Karpas-422 (cell line): ENCODE measurements at regions not wholly inside any gene's neighbourhood (a gene's known extent, or its start where the extent isn't known, plus 50 kb on each side); places are given as distances from the start of the nearest gene placed in this dataset.

ENCODE experiments used
- DNase-seq: peaks from one replicate; pipeline ENCODE4 v3.0.0-alpha.2; 2015
- H2AFZ ChIP-seq: fragments of 200-600 bp; sonication (generic); 2 replicates; pipeline ENCODE4 v1.6.1; 2014; ENCODE audit warnings: antibody characterized with exemption, low read length, mixed read lengths
- H3K27ac ChIP-seq: fragments of 200-600 bp; sonication (generic); 2 replicates; pipeline ENCODE4 v1.5.1; 2014; ENCODE audit warnings: mild to moderate bottlenecking, low read length, moderate library complexity
- H3K27me3 ChIP-seq: fragments of 200-600 bp; sonication (generic); 2 replicates; pipeline ENCODE4 v1.6.1; 2014; ENCODE audit warnings: low read length, mixed read lengths
- H3K36me3 ChIP-seq: fragments of 200-600 bp; sonication (generic); 2 replicates; pipeline ENCODE4 v1.6.1; 2014; ENCODE audit warnings: low read length, mixed read lengths; ENCODE audit not compliant: insufficient read depth
- H3K4me1 ChIP-seq: fragments of 200-600 bp; sonication (generic); 2 replicates; pipeline ENCODE4 v1.6.1; 2014; ENCODE audit warnings: mild to moderate bottlenecking, low read length, mixed read lengths
- H3K4me2 ChIP-seq: fragments of 200-600 bp; sonication (generic); 2 replicates; pipeline ENCODE4 v1.6.1; 2014; ENCODE audit warnings: low read length, low read depth, mild to moderate bottlenecking; ENCODE audit not compliant: poor library complexity, severe bottlenecking
- H3K4me3 ChIP-seq: fragments of 200-600 bp; sonication (generic); 2 replicates; pipeline ENCODE4 v1.5.1; 2014; ENCODE audit warnings: mild to moderate bottlenecking, antibody characterized with exemption, low read length, mixed read lengths
- H3K79me2 ChIP-seq: fragments of 200-600 bp; sonication (generic); 2 replicates; pipeline ENCODE4 v1.6.1; 2014; ENCODE audit warnings: mild to moderate bottlenecking, low read length, mixed read lengths
- H3K9ac ChIP-seq: fragments of 200-600 bp; sonication (generic); 2 replicates; pipeline ENCODE4 v1.6.0; 2014; ENCODE audit warnings: low read length
- H3K9me2 ChIP-seq: fragments of 200-600 bp; sonication (generic), shearing (Covaris generic); replicated peaks from 2 replicates; pipeline ENCODE4 v1.6.0; 2014; ENCODE audit warnings: mild to moderate bottlenecking, low read length, moderate library complexity; ENCODE audit not compliant: insufficient read depth
- H3K9me3 ChIP-seq: fragments of 300-700, 200-600 bp; sonication (generic); 2 replicates; pipeline ENCODE4 v1.6.1; 2014; ENCODE audit warnings: low read length, mixed read lengths
- H4K20me1 ChIP-seq: fragments of 200-600 bp; sonication (generic); 2 replicates; pipeline ENCODE4 v1.6.1; 2014; ENCODE audit warnings: mild to moderate bottlenecking, antibody characterized with exemption, low read length, low read depth; ENCODE audit not compliant: insufficient read depth

GRCh38 chr12:97616946-97617345 lies 154.3 kb downstream of the RMST start:
- no peak overlapping the region for H3K4me3 ChIP-seq

GRCh38 chr12:97628962-97629361 lies 166.4 kb downstream of the RMST start:
- no peak overlapping the region for H2AFZ ChIP-seq
- DNase-seq, result no peak
- H3K9me3 ChIP-seq, result no peaks in the 10 kb centered on the region
- no peaks in the 10 kb centered on the region for H3K9me2 ChIP-seq
- H3K79me2 ChIP-seq, result no peaks in the 10 kb centered on the region
- no peak overlapping the region for H3K27ac ChIP-seq
- no peaks in the 10 kb centered on the region for H3K27me3 ChIP-seq
- no peak overlapping the region for H3K4me3 ChIP-seq
- no peaks in the 10 kb centered on the region for H3K36me3 ChIP-seq
- H3K4me1 ChIP-seq, result no peaks in the 10 kb centered on the region
- no peak overlapping the region for H3K4me2 ChIP-seq
- no peak overlapping the region for H3K9ac ChIP-seq
- H4K20me1 ChIP-seq, result no peaks in the 10 kb centered on the region

More at GRCh38 chr12:97616946-97617345, 154.3 kb downstream of the RMST start:
- no peaks in the 10 kb centered on the region for H3K27me3 ChIP-seq
- H3K9ac ChIP-seq, result no peak overlapping the region
- 0 out of 2 replicates have a peak, but pooled peaks cover 4% of the 10 kb centered on the region for H3K9me2 ChIP-seq
- H3K4me1 ChIP-seq, result no peaks in the 10 kb centered on the region
- no peak overlapping the region for H3K4me2 ChIP-seq
- DNase-seq, result no peak
- no peak overlapping the region for H3K27ac ChIP-seq
- H2AFZ ChIP-seq, result no peak overlapping the region
- no peaks in the 10 kb centered on the region for H4K20me1 ChIP-seq
- H3K9me3 ChIP-seq, result no peaks in the 10 kb centered on the region
- H3K79me2 ChIP-seq, result no peaks in the 10 kb centered on the region
- H3K36me3 ChIP-seq, result no peaks in the 10 kb centered on the region

GRCh38 chr12:97629382-97629781 lies 166.8 kb downstream of the RMST start:
- no peaks in the 10 kb centered on the region for H3K9me3 ChIP-seq
- no peaks in the 10 kb centered on the region for H4K20me1 ChIP-seq
- H3K4me3 ChIP-seq, result no peak overlapping the region
- no peaks in the 10 kb centered on the region for H3K36me3 ChIP-seq
- H3K9me2 ChIP-seq, result no peaks in the 10 kb centered on the region
- no peak overlapping the region for H3K27ac ChIP-seq
- no peaks in the 10 kb centered on the region for H3K27me3 ChIP-seq
- H3K9ac ChIP-seq, result no peak overlapping the region
- H2AFZ ChIP-seq, result no peak overlapping the region
- no peaks in the 10 kb centered on the region for H3K4me1 ChIP-seq
- DNase-seq, result no peak
- no peak overlapping the region for H3K4me2 ChIP-seq
- H3K79me2 ChIP-seq, result no peaks in the 10 kb centered on the region

GRCh38 chr12:97630356-97630755 lies 167.8 kb downstream of the RMST start:
- H3K4me1 ChIP-seq, result no peaks in the 10 kb centered on the region
- no peaks in the 10 kb centered on the region for H3K27me3 ChIP-seq
- no peak overlapping the region for H3K27ac ChIP-seq
- H3K79me2 ChIP-seq, result no peaks in the 10 kb centered on the region
- H3K9me2 ChIP-seq, result no peaks in the 10 kb centered on the region
- no peak overlapping the region for H3K4me3 ChIP-seq
- H2AFZ ChIP-seq, result no peak overlapping the region
- no peaks in the 10 kb centered on the region for H3K9me3 ChIP-seq
- no peaks in the 10 kb centered on the region for H3K36me3 ChIP-seq
- no peak overlapping the region for H3K9ac ChIP-seq
- DNase-seq, result no peak
- no peaks in the 10 kb centered on the region for H4K20me1 ChIP-seq
- no peak overlapping the region for H3K4me2 ChIP-seq

- Histone ChIP-seq H3K9me3 (no peaks in the 10 kb centered on the region), H3K9me2 (no peaks in the 10 kb centered on the region), H3K4me3 (no peak overlapping the region), H3K79me2 (no peaks in the 10 kb centered on the region), H2AFZ (no peak overlapping the region), H3K36me3 (no peaks in the 10 kb centered on the region), H3K4me2 (no peak overlapping the region), H3K4me1 (no peaks in the 10 kb centered on the region), H3K9ac (no peak overlapping the region), H3K27me3 (no peaks in the 10 kb centered on the region), H3K27ac (no peak overlapping the region), H4K20me1 (no peaks in the 10 kb centered on the region)
- no peak for DNase-seq
Measured at GRCh38 chr12:97630875-97631274, 168.3 kb downstream of the RMST start.

- no peaks in the 10 kb centered on the region for H4K20me1 ChIP-seq
- no peak overlapping the region for H3K4me2 ChIP-seq
- DNase-seq, result no peak
- H3K27me3 ChIP-seq, result no peaks in the 10 kb centered on the region
- H2AFZ ChIP-seq, result no peak overlapping the region
- H3K4me3 ChIP-seq, result no peak overlapping the region
- H3K36me3 ChIP-seq, result no peaks in the 10 kb centered on the region
- no peaks in the 10 kb centered on the region for H3K9me2 ChIP-seq
- no peaks in the 10 kb centered on the region for H3K79me2 ChIP-seq
- no peaks in the 10 kb centered on the region for H3K4me1 ChIP-seq
- no peaks in the 10 kb centered on the region for H3K9me3 ChIP-seq
- H3K27ac ChIP-seq, result no peak overlapping the region
- no peak overlapping the region for H3K9ac ChIP-seq
Measured at GRCh38 chr12:97637770-97638169, 175.2 kb downstream of the RMST start.

- no peak overlapping the region for H3K9ac ChIP-seq
- H3K27me3 ChIP-seq, result no peaks in the 10 kb centered on the region
- no peak overlapping the region for H3K4me3 ChIP-seq
- H3K9me3 ChIP-seq, result no peaks in the 10 kb centered on the region
- no peaks in the 10 kb centered on the region for H3K79me2 ChIP-seq
- H3K9me2 ChIP-seq, result no peaks in the 10 kb centered on the region
- no peaks in the 10 kb centered on the region for H4K20me1 ChIP-seq
- no peak overlapping the region for H2AFZ ChIP-seq
- no peak for DNase-seq
- no peaks in the 10 kb centered on the region for H3K4me1 ChIP-seq
- H3K4me2 ChIP-seq, result no peak overlapping the region
- H3K36me3 ChIP-seq, result no peaks in the 10 kb centered on the region
- no peak overlapping the region for H3K27ac ChIP-seq
Measured at GRCh38 chr12:97638739-97639138, 176.1 kb downstream of the RMST start.

- Histone ChIP-seq H3K9me2 (no peaks in the 10 kb centered on the region), H3K4me3 (no peak overlapping the region), H3K79me2 (no peaks in the 10 kb centered on the region), H3K9ac (no peak overlapping the region), H3K4me2 (no peak overlapping the region), H3K27me3 (no peaks in the 10 kb centered on the region), H3K36me3 (no peaks in the 10 kb centered on the region), H2AFZ (no peak overlapping the region), H4K20me1 (no peaks in the 10 kb centered on the region), H3K27ac (no peak overlapping the region), H3K9me3 (no peaks in the 10 kb centered on the region), H3K4me1 (no peaks in the 10 kb centered on the region)
- no peak for DNase-seq
Measured at GRCh38 chr12:97639702-97640101, 177.1 kb downstream of the RMST start.

GRCh38 chr12:97640826-97641225 lies 178.2 kb downstream of the RMST start:
- H4K20me1 ChIP-seq, result no peaks in the 10 kb centered on the region
- H3K9ac ChIP-seq, result no peak overlapping the region
- no peaks in the 10 kb centered on the region for H3K9me3 ChIP-seq
- H3K4me2 ChIP-seq, result no peak overlapping the region
- no peak overlapping the region for H2AFZ ChIP-seq
- no peak overlapping the region for H3K27ac ChIP-seq
- H3K27me3 ChIP-seq, result no peaks in the 10 kb centered on the region
- DNase-seq, result no peak
- H3K79me2 ChIP-seq, result no peaks in the 10 kb centered on the region
- no peaks in the 10 kb centered on the region for H3K36me3 ChIP-seq
- no peaks in the 10 kb centered on the region for H3K9me2 ChIP-seq
- H3K4me1 ChIP-seq, result no peaks in the 10 kb centered on the region
- no peak overlapping the region for H3K4me3 ChIP-seq
